CD4-positive, alpha-beta memory T cell (primary cell): ENCODE measurements at regions not wholly inside any gene's neighbourhood (a gene's known extent, or its start where the extent isn't known, plus 50 kb on each side); places are given as distances from the start of the nearest gene placed in this dataset.

ENCODE experiments used
- CTCF ChIA-PET: fragments of 350-600 bp; sonication (Branson Sonifier 250); formaldehyde crosslinking; loops from one replicate; lab custom pipeline; 2021; ENCODE audit warnings: inconsistent platforms; ENCODE audit not compliant: partially characterized antibody; lab: Charles Lee
- POLR2A ChIA-PET: fragments of 350-600 bp; sonication (Branson Sonifier 250); formaldehyde crosslinking; loops from one replicate; lab custom pipeline; 2021; ENCODE audit not compliant: partially characterized antibody; lab: Charles Lee
- DNase-seq, 5 donors: peaks; one replicate each; pipeline versions ENCODE4 v3.0.0 to v3.0.0-alpha.2; 2020 to 2022; ENCODE audit warnings: mixed read lengths in 1 of 5
- H3K27ac ChIP-seq: one replicate; pipeline ENCODE4 v1.7.0; 2013; ENCODE audit warnings: low read depth, low read length
- H3K27me3 ChIP-seq: 2 replicates; pipeline ENCODE4 v1.7.0; 2013; ENCODE audit warnings: mild to moderate bottlenecking, low read length, moderate library complexity; ENCODE audit not compliant: insufficient read depth
- H3K36me3 ChIP-seq: 2 replicates; pipeline ENCODE4 v1.7.0; 2013; ENCODE audit warnings: mild to moderate bottlenecking, low read length, moderate library complexity; ENCODE audit not compliant: insufficient read depth
- H3K4me1 ChIP-seq: 2 replicates; pipeline ENCODE4 v1.7.0; 2013; ENCODE audit warnings: mild to moderate bottlenecking, low read length, moderate library complexity; ENCODE audit not compliant: insufficient read depth
- H3K4me3 ChIP-seq, 2 donors: one replicate each; pipeline ENCODE4 v1.7.0; 2013; ENCODE audit warnings: low read length in 2 of 2, mild to moderate bottlenecking in 1 of 2
- H3K9me3 ChIP-seq, 2 donors: one replicate each; pipeline ENCODE4 v1.7.0; 2013; ENCODE audit warnings: low read length in 2 of 2, control low read depth in 1 of 2; ENCODE audit not compliant: control insufficient read depth in 1 of 2
- H3K27ac Mint-ChIP-seq, 7 donors: one replicate each; pipeline ENCODE4 v1.8.0; 2020 to 2021; ENCODE audit warnings: mixed read lengths in 7 of 7, mild to moderate bottlenecking in 6 of 7, inconsistent platforms in 3 of 7, moderate library complexity in 3 of 7
- H3K27me3 Mint-ChIP-seq, 2 donors: one replicate each; pipeline ENCODE4 v1.8.0; 2020 to 2021; ENCODE audit warnings: mixed read lengths in 2 of 2
- H3K36me3 Mint-ChIP-seq, 2 donors: one replicate each; pipeline ENCODE4 v1.8.0; 2020 to 2021; ENCODE audit warnings: mixed read lengths in 2 of 2, inconsistent platforms in 1 of 2, mild to moderate bottlenecking in 1 of 2
- H3K4me1 Mint-ChIP-seq, 4 donors: one replicate each; pipeline ENCODE4 v1.8.0; 2020 to 2021; ENCODE audit warnings: mixed read lengths in 4 of 4, mild to moderate bottlenecking in 1 of 4
- H3K4me3 Mint-ChIP-seq, 8 donors: one replicate each; pipeline ENCODE4 v1.8.0; 2020 to 2021; ENCODE audit warnings: mixed read lengths in 8 of 8, mild to moderate bottlenecking in 7 of 8, moderate library complexity in 6 of 8, inconsistent platforms in 3 of 8
- H3K9me3 Mint-ChIP-seq, 8 donors: one replicate each; pipeline ENCODE4 v1.8.0; 2020 to 2021; ENCODE audit warnings: mixed read lengths in 8 of 8, mild to moderate bottlenecking in 5 of 8, inconsistent platforms in 3 of 8, moderate library complexity in 1 of 8
- intact Hi-C: fragments of 100-400 bp; cut with micrococcal nuclease; formaldehyde crosslinking; loops from one replicate; pipeline ENCODE4 v1.15.1; 2023

GRCh38 chr3:144866476-144866875, 894.9 kb downstream of the DIPK2A start:
- Histone ChIP-seq H3K36me3 (no peaks in the 10 kb centered on the region), H3K27me3 (no peaks in the 10 kb centered on the region), H3K9me3 (no peaks in the 10 kb centered on the region), H3K4me1 (no peaks in the 10 kb centered on the region), H3K4me3 (no peak overlapping the region), H3K27ac (no peak overlapping the region)
- intact Hi-C loops: no loop called here
- no peaks in the 10 kb centered on the region for H3K27me3 Mint-ChIP-seq
- H3K9me3 Mint-ChIP-seq: peaks cover 0 to 8% (median under 1%) of the 10 kb centered on the region in 8 donors
- H3K4me3 Mint-ChIP-seq: no peak overlapping the region
- H3K36me3 Mint-ChIP-seq: no peaks in the 10 kb centered on the region
- CTCF ChIA-PET: no interaction called here
- no peak overlapping the region for H3K27ac Mint-ChIP-seq
- POLR2A ChIA-PET: no interaction called here
- DNase-seq: no peak
- no peaks in the 10 kb centered on the region for H3K4me1 Mint-ChIP-seq

GRCh38 chr3:144868506-144868905, 896.9 kb downstream of the DIPK2A start:
- Histone ChIP-seq H3K27me3 (no peaks in the 10 kb centered on the region), H3K4me1 (no peaks in the 10 kb centered on the region), H3K27ac (no peak overlapping the region), H3K9me3 (no peaks in the 10 kb centered on the region), H3K36me3 (no peaks in the 10 kb centered on the region), H3K4me3 (no peak overlapping the region)
- peaks cover 0 to 4% (median under 1%) of the 10 kb centered on the region in 8 donors for H3K9me3 Mint-ChIP-seq
- intact Hi-C loops: no loop called here
- DNase-seq: no peak
- POLR2A ChIA-PET: no interaction called here
- no peaks in the 10 kb centered on the region for H3K27me3 Mint-ChIP-seq
- no peak overlapping the region for H3K4me3 Mint-ChIP-seq
- H3K36me3 Mint-ChIP-seq: no peaks in the 10 kb centered on the region
- CTCF ChIA-PET: no interaction called here
- no peak overlapping the region for H3K27ac Mint-ChIP-seq
- H3K4me1 Mint-ChIP-seq: no peaks in the 10 kb centered on the region

- H3K27me3 Mint-ChIP-seq: no peaks in the 10 kb centered on the region
- no peaks in the 10 kb centered on the region for H3K9me3 ChIP-seq
- H3K4me1 ChIP-seq: no peaks in the 10 kb centered on the region
- ChIA-PET POLR2A (no interaction called here), CTCF (no interaction called here)
- intact Hi-C loops: no loop called here
- H3K27ac Mint-ChIP-seq: no peak overlapping the region
- H3K36me3 Mint-ChIP-seq: no peaks in the 10 kb centered on the region
- H3K9me3 Mint-ChIP-seq: peaks cover 0 to 5% (median 2%) of the 10 kb centered on the region in 8 donors
- no peak overlapping the region for H3K27ac ChIP-seq
- H3K4me1 Mint-ChIP-seq: no peaks in the 10 kb centered on the region
- no peaks in the 10 kb centered on the region for H3K36me3 ChIP-seq
- no peak overlapping the region for H3K4me3 Mint-ChIP-seq
- no peak for DNase-seq
- H3K27me3 ChIP-seq: no peaks in the 10 kb centered on the region
- H3K4me3 ChIP-seq: no peak overlapping the region
Observed at GRCh38 chr3:144873066-144873465, 901.4 kb downstream of the DIPK2A start.

GRCh38 chr3:144875211-144875610, 903.6 kb downstream of the DIPK2A start:
- Histone ChIP-seq H3K27ac (no peak overlapping the region), H3K36me3 (no peaks in the 10 kb centered on the region), H3K4me3 (no peak overlapping the region), H3K4me1 (no peaks in the 10 kb centered on the region), H3K9me3 (no peaks in the 10 kb centered on the region), H3K27me3 (no peaks in the 10 kb centered on the region)
- Mint-ChIP-seq H3K4me3 (no peak overlapping the region), H3K9me3 (peaks cover 0 to 5% (median 2%) of the 10 kb centered on the region in 8 donors), H3K4me1 (no peaks in the 10 kb centered on the region), H3K27ac (no peak overlapping the region), H3K27me3 (no peaks in the 10 kb centered on the region), H3K36me3 (no peaks in the 10 kb centered on the region)
- intact Hi-C loops: no loop called here
- ChIA-PET CTCF (no interaction called here), POLR2A (no interaction called here)
- no peak for DNase-seq

GRCh38 chr3:144877356-144877755, 905.7 kb downstream of the DIPK2A start:
- no peaks in the 10 kb centered on the region for H3K9me3 ChIP-seq
- Mint-ChIP-seq H3K36me3 (no peaks in the 10 kb centered on the region), H3K27me3 (no peaks in the 10 kb centered on the region), H3K4me1 (no peaks in the 10 kb centered on the region), H3K4me3 (no peak overlapping the region), H3K27ac (no peak overlapping the region), H3K9me3 (peaks cover 0 to 5% (median 2%) of the 10 kb centered on the region in 8 donors)
- CTCF ChIA-PET: no interaction called here
- intact Hi-C loops: no loop called here
- H3K27me3 ChIP-seq: no peaks in the 10 kb centered on the region
- no peak overlapping the region for H3K4me3 ChIP-seq
- POLR2A ChIA-PET: no interaction called here
- no peak for DNase-seq
- no peaks in the 10 kb centered on the region for H3K4me1 ChIP-seq
- H3K27ac ChIP-seq: no peak overlapping the region
- no peaks in the 10 kb centered on the region for H3K36me3 ChIP-seq

- H3K4me3 ChIP-seq: no peak overlapping the region
- intact Hi-C loops: no loop called here
- peaks cover 0 to 5% (median 1%) of the 10 kb centered on the region in 8 donors for H3K9me3 Mint-ChIP-seq
- POLR2A ChIA-PET: no interaction called here
- H3K27me3 ChIP-seq: no peaks in the 10 kb centered on the region
- H3K27me3 Mint-ChIP-seq: no peaks in the 10 kb centered on the region
- no peak for DNase-seq
- CTCF ChIA-PET: no interaction called here
- no peak overlapping the region for H3K27ac Mint-ChIP-seq
- no peaks in the 10 kb centered on the region for H3K36me3 Mint-ChIP-seq
- H3K27ac ChIP-seq: no peak overlapping the region
- H3K9me3 ChIP-seq: no peaks in the 10 kb centered on the region
- H3K4me3 Mint-ChIP-seq: no peak overlapping the region
- no peaks in the 10 kb centered on the region for H3K36me3 ChIP-seq
- H3K4me1 ChIP-seq: no peaks in the 10 kb centered on the region
- no peaks in the 10 kb centered on the region for H3K4me1 Mint-ChIP-seq
Observed at GRCh38 chr3:144879701-144880100, 908.1 kb downstream of the DIPK2A start.

- Mint-ChIP-seq H3K4me1 (no peaks in the 10 kb centered on the region), H3K9me3 (peaks cover 0 to 3% (median 0%) of the 10 kb centered on the region in 8 donors), H3K4me3 (no peak overlapping the region), H3K27ac (no peak overlapping the region), H3K27me3 (no peaks in the 10 kb centered on the region), H3K36me3 (no peaks in the 10 kb centered on the region)
- ChIA-PET CTCF (no interaction called here), POLR2A (no interaction called here)
- Histone ChIP-seq H3K4me3 (no peak overlapping the region), H3K4me1 (no peaks in the 10 kb centered on the region), H3K27ac (no peak overlapping the region), H3K36me3 (no peaks in the 10 kb centered on the region), H3K9me3 (no peaks in the 10 kb centered on the region), H3K27me3 (no peaks in the 10 kb centered on the region)
- DNase-seq: no peak
- intact Hi-C loops: no loop called here
Observed at GRCh38 chr3:144893980-144894379, 922.4 kb downstream of the DIPK2A start.

- no peaks in the 10 kb centered on the region for H3K9me3 ChIP-seq
- CTCF ChIA-PET: no interaction called here
- H3K27me3 Mint-ChIP-seq: no peaks in the 10 kb centered on the region
- DNase-seq: no peak
- no peak overlapping the region for H3K4me3 ChIP-seq
- no peaks in the 10 kb centered on the region for H3K27me3 ChIP-seq
- intact Hi-C loops: no loop called here
- H3K36me3 Mint-ChIP-seq: no peaks in the 10 kb centered on the region
- no peak overlapping the region for H3K27ac Mint-ChIP-seq
- H3K4me1 Mint-ChIP-seq: no peaks in the 10 kb centered on the region
- H3K36me3 ChIP-seq: no peaks in the 10 kb centered on the region
- POLR2A ChIA-PET: no interaction called here
- no peak overlapping the region for H3K27ac ChIP-seq
- no peak overlapping the region for H3K4me3 Mint-ChIP-seq
- H3K9me3 Mint-ChIP-seq: peaks cover 0 to 3% (median 0%) of the 10 kb centered on the region in 8 donors
- no peaks in the 10 kb centered on the region for H3K4me1 ChIP-seq
Observed at GRCh38 chr3:144894576-144894975, 923.0 kb downstream of the DIPK2A start.
